SK-N-SH treated with all-trans-retinoic acid at 6 μM for 48 hours (cell line): ENCODE measurements at regions not wholly inside any gene's neighbourhood (a gene's known extent, or its start where the extent isn't known, plus 50 kb on each side); places are given as distances from the start of the nearest gene placed in this dataset.

Experiments
- ARNTL ChIP-seq: fragments of 450-650 bp; formaldehyde crosslinking; IDR thresholded peaks from 2 replicates; pipeline ENCODE4 v1.5.0; 2020; ENCODE audit warnings: low read depth, mild to moderate bottlenecking, moderate library complexity, borderline replicate concordance
- SNAI2 ChIP-seq: fragments of 250-450 bp; sonication (Bioruptor Pico); IDR thresholded peaks from 2 replicates; pipeline ENCODE4 v1.5.0; 2020; ENCODE audit warnings: mild to moderate bottlenecking, moderate library complexity
- ZFP3 ChIP-seq: fragments of 250-450 bp; sonication (Bioruptor Pico); IDR thresholded peaks from 2 replicates; pipeline ENCODE4 v1.5.0; 2020; ENCODE audit warnings: mild to moderate bottlenecking, moderate library complexity
- TF ChIP-seq, protein P1 (sequence below): fragments of 250-450 bp; sonication (Bioruptor Pico); IDR thresholded peaks from 2 replicates; pipeline ENCODE4 v1.8.0; 2020; ENCODE audit warnings: mild to moderate bottlenecking, moderate library complexity, borderline replicate concordance

DNA sequence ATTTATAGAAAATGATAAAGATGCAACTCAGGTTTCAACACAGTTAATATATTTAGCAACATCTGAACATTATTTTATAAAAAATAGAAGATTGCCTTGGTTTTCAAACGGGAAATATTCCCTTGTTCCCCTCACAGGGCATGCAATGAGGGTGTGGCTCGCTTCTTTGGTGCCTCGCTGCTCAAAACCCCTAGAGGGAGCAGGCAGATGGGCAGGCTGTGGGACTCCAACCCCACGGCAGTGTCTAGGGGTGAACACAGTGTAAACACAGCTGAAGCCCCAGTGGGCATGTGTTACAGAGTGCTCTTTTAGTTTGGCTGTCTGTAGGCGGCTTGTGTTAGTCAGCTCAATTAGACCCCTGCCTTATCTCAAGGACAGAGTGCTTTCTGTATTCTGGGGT lies 560.8 kb upstream of the IMPG1 start:
- TF ChIP-seq ZFP3 = no peak
- TF ChIP-seq, protein P1, sequence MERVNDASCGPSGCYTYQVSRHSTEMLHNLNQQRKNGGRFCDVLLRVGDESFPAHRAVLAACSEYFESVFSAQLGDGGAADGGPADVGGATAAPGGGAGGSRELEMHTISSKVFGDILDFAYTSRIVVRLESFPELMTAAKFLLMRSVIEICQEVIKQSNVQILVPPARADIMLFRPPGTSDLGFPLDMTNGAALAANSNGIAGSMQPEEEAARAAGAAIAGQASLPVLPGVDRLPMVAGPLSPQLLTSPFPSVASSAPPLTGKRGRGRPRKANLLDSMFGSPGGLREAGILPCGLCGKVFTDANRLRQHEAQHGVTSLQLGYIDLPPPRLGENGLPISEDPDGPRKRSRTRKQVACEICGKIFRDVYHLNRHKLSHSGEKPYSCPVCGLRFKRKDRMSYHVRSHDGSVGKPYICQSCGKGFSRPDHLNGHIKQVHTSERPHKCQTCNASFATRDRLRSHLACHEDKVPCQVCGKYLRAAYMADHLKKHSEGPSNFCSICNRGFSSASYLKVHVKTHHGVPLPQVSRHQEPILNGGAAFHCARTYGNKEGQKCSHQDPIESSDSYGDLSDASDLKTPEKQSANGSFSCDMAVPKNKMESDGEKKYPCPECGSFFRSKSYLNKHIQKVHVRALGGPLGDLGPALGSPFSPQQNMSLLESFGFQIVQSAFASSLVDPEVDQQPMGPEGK (CRISPR knock-in tag) = no peak
- no peak for TF ChIP-seq SNAI2 (CRISPR knock-in tag)
- no peak for TF ChIP-seq ARNTL (CRISPR knock-in tag)
